Body of pancreas (tissue), 4 donors: ENCODE measurements at regions not wholly inside any gene's neighbourhood (a gene's known extent, or its start where the extent isn't known, plus 50 kb on each side); places are given as distances from the start of the nearest gene placed in this dataset.

Source experiments
- POLR2A ChIP-seq, 3 donors: fragments of 450-650 bp; IDR thresholded peaks; one replicate each; pipeline ENCODE4 v1.6.1; 2016; ENCODE audit warnings: antibody characterized with exemption in 3 of 3, mild to moderate bottlenecking in 2 of 3
- TF ChIP-seq, protein P1 (sequence below), 7 experiments: fragments of 450-650 bp in 4 of 7; fragments of 200-600 bp in 3 of 7; sonication (generic) in 3 of 7; IDR thresholded peaks; one replicate each; pipeline ENCODE4 v1.5.1; 2016 to 2019; ENCODE audit warnings: antibody characterized with exemption in 7 of 7

- no peak for TF ChIP-seq POLR2A (IDR thresholded peaks at IDR 0.05)
- TF ChIP-seq, protein P1, sequence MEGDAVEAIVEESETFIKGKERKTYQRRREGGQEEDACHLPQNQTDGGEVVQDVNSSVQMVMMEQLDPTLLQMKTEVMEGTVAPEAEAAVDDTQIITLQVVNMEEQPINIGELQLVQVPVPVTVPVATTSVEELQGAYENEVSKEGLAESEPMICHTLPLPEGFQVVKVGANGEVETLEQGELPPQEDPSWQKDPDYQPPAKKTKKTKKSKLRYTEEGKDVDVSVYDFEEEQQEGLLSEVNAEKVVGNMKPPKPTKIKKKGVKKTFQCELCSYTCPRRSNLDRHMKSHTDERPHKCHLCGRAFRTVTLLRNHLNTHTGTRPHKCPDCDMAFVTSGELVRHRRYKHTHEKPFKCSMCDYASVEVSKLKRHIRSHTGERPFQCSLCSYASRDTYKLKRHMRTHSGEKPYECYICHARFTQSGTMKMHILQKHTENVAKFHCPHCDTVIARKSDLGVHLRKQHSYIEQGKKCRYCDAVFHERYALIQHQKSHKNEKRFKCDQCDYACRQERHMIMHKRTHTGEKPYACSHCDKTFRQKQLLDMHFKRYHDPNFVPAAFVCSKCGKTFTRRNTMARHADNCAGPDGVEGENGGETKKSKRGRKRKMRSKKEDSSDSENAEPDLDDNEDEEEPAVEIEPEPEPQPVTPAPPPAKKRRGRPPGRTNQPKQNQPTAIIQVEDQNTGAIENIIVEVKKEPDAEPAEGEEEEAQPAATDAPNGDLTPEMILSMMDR (IDR thresholded peaks at IDR 0.05) = no peak
Observed at GRCh38 chr1:104120525-104120924, 370.8 kb downstream of the AMY1C start.
